HG03060 (cell line): ENCODE measurements at regions not wholly inside any gene's neighbourhood (a gene's known extent, or its start where the extent isn't known, plus 50 kb on each side); places are given as distances from the start of the nearest gene placed in this dataset.
"Not testable (repeated sequence)": the region's sequence is repeated elsewhere in the genome, so short reads cannot be mapped to it uniquely, and the experiment has no call there.

ENCODE experiments used
- ATAC-seq: cut with Tn5 transposase; IDR thresholded peaks from one replicate; pipeline ENCODE4 v1.9.1; 2021; ENCODE audit warnings: low read depth, moderate number of reproducible peaks; ENCODE audit not compliant: unreplicated experiment

GRCh38 chr9:36521148-36521547 lies 51.5 kb upstream of the MELK start:
- no peak for ATAC-seq

- no peak for ATAC-seq
These were observed 55.6 kb upstream of the MELK start for GRCh38 chr9:36517131-36517530.

DNA sequence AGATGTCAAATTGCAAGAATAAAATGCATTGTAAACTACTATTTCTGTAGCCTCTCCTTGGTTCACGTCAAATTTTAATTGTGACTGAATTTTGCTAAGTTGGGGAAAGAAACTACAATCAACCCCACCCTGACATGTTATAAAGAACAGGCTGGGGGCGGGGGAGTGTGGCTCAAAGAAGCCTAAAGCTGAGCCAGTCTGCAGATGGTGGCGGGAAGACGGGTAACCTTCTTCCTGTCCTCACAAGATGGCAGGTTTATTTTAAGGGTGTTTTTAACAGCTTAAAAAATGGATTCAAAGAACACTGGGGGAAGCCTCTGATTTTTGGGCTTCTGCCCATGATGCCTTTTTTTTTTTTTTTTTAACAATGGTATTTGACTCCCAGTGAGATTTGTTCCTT lies 68.5 kb upstream of the MELK start:
- ATAC-seq, result no peak

GRCh38 chr9:36503172-36504088 lies 69.3 kb upstream of the MELK start:
- no peak for ATAC-seq

- ATAC-seq, result no peak
These were observed 71.0 kb upstream of the MELK start for GRCh38 chr9:36501727-36502126.

DNA sequence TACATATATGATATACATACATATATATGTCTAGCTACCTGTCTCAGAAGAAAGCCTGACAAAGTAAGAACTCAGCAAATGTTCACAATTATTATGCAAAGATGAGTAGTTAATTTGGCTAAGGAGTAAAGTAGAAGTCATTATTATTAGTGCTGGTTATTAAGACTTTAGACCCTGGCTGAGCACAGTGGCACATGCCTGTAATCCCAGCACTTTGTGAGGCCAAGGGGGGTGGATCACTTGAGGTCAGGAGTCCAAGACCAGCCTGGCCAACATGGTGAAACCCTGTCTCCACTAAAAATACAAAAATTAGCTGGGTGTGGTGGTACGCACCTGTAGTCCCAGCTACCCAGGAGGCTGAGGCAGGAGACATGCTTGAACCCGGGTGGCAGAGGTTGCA lies 71.8 kb upstream of the MELK start:
- ATAC-seq, result not testable (repeated sequence)

GRCh38 chr9:36499174-36499890 lies 73.4 kb upstream of the MELK start:
- no peak for ATAC-seq

GRCh38 chr9:36493564-36493963 lies 79.1 kb upstream of the MELK start:
- ATAC-seq, result not testable (repeated sequence)

DNA sequence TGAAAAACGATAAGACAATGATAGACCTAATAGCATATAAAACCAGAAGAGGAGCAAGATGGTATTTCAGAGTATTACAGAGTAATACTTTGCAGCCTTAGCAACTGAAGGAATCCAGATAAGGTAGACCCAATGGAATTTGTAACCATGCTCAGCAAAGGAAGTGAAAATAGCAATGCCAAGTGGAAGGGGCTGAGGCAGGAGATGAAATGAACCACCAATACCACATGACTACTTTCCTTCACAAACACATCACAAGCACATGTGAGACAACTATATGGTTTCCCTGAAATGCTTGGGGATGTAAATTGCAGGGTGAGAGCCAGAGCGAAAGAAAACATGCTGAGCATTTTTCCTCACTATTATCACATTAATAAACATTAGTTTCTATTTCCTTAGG lies 79.8 kb upstream of the MELK start:
- no peak for ATAC-seq

DNA sequence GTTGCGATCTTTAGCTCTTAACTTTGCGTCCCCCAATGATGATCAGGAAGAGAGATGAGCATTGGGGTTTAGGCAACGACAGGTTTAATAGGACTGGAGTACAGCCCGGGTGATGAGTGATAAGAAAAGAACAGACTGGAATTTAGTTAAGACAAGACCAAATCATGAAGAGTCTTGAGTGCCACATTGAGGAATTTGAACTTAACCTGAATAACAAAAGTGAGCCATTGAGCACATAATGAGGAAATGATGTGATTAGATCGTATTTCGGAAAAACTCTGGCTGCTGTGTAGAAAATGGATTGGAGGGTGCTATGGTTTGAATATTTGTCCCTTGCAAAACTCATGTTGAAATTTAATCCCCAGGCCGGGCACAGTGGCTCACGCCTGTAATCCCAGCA lies 83.2 kb upstream of the MELK start:
- ATAC-seq, result no peak

DNA sequence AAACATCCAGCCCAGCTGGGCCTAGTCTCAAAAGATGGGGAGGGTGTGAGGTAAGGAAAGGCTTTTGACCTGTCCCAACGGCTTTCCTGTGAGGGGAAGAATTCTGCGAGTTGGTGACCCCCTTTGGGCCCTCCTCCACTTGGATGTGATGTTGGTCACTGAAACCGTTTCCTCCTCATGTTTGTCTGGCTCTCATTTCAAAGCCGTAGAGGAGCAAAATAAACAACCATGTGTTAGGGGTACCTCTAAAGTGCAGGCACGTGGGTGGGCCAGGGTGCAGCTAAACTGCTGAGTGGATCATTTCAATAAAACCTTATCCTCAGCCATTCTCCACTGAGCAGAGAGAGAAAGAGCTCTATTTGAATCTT lies 84.3 kb upstream of the MELK start:
- no peak for ATAC-seq

GRCh38 chr9:36487482-36488388 lies 85.0 kb upstream of the MELK start:
- peak; percentile 56 for ATAC-seq

- ATAC-seq, result peak; percentile 29
These were observed 85.7 kb upstream of the MELK start for GRCh38 chr9:36486933-36487481.

- ATAC-seq, result no peak
These were observed 86.3 kb upstream of the MELK start for GRCh38 chr9:36486329-36486932.

- ATAC-seq, result no peak
These were observed 85.7 kb upstream of the RNF38 start for GRCh38 chr9:36485647-36486328.

DNA sequence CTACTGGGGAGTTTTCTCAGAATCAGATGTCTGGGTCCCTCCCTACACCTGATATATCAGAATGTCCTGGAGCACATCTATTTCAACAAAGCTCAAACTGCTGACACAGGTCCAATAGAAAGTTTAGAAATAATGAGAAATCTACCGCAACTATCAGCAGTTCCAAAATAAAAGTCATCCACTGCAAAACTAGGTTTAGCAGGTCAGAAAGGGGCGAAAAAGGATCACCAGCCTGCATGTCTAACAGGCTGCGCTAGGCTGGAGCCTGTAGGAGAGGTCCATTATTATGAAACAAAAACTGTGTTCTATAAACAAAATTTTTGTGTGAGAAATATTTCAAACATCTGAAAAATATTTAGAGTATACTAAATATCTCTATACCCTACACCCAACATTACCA lies 84.1 kb upstream of the RNF38 start:
- ATAC-seq, result no peak

DNA sequence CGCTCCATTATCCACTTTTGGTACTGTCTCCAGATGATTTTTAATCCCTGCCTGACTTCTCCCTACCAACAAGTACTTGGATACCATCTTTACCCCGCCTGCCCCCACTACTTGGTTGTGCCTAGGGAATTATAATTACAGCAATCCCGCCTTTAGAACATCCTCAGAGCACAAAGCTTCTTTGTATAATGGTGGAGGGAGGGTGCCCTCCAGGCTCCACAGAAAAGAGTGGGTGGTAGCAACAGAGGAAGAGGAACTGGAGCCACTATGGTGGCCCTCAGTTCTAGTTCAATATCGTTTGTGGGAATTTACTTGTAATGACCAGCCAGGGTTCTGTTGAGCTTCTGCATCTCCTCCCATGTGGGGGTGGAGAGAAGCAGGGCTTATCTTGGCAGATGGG lies 79.0 kb upstream of the RNF38 start:
- no peak for ATAC-seq

GRCh38 chr9:36471359-36471758 lies 71.3 kb upstream of the RNF38 start:
- no peak for ATAC-seq

- peak; percentile 80 for ATAC-seq
These were observed 70.7 kb upstream of the RNF38 start for GRCh38 chr9:36470643-36471290.
